Ovary (tissue), 7 donors: ENCODE measurements at regions not wholly inside any gene's neighbourhood (a gene's known extent, or its start where the extent isn't known, plus 50 kb on each side); places are given as distances from the start of the nearest gene placed in this dataset.

Source experiments
- DNase-seq, 5 donors: peaks; one replicate each; pipeline ENCODE4 v3.0.0-alpha.2; 2019 to 2020
- H3K27ac ChIP-seq, 2 donors: fragments of 200-600 bp; one replicate each; pipeline versions ENCODE4 v1.5.1 to v1.8.0; 2019 to 2022
- H3K27me3 ChIP-seq: fragments of 200-600 bp; one replicate; pipeline ENCODE4 v1.8.0; 2022
- H3K36me3 ChIP-seq: fragments of 200-600 bp; sonication (generic); one replicate; pipeline ENCODE4 v1.5.1; 2019
- H3K4me1 ChIP-seq: one replicate; pipeline ENCODE4 v1.8.1; 2013; ENCODE audit warnings: mild to moderate bottlenecking, moderate library complexity; ENCODE audit not compliant: insufficient read depth
- H3K4me3 ChIP-seq: fragments of 200-600 bp; sonication (generic); one replicate; pipeline ENCODE4 v1.5.1; 2017
- H3K9me3 ChIP-seq, 2 donors: fragments of 200-600 bp in 1 of 2; sonication (generic) in 1 of 2; one replicate each; pipeline versions ENCODE4 v1.5.1 to v1.8.1; 2013 to 2019; ENCODE audit warnings: mild to moderate bottlenecking in 1 of 2, moderate library complexity in 1 of 2
- CTCF ChIP-seq, 3 donors: fragments of 450-650 bp in 2 of 3; fragments of 200-600 bp in 1 of 3; IDR thresholded peaks; one replicate each; pipeline versions ENCODE4 v1.5.1 to v1.8.0; 2016 to 2022; ENCODE audit warnings: antibody characterized with exemption in 3 of 3, mild to moderate bottlenecking in 1 of 3
- EP300 ChIP-seq: sonication (generic); formaldehyde crosslinking; IDR thresholded peaks from one replicate; pipeline ENCODE4 v1.6.1; 2017; ENCODE audit warnings: antibody characterized with exemption
- POLR2A ChIP-seq: fragments of 450-650 bp; IDR thresholded peaks from one replicate; pipeline ENCODE4 v1.6.1; 2017; ENCODE audit warnings: antibody characterized with exemption, mild to moderate bottlenecking, moderate library complexity
- WGBS, 3 donors: extraction: QIAGEN DNeasy Blood & Tissue Kit in 1 of 3; methylation state at CpG; one replicate each; pipeline versions ENCODE4 v1.1.5 to v1.1.7; 2013 to 2017; 5-methylcytosine and 5-hydroxymethylcytosine counted together
- intact Hi-C, 4 donors: fragments of 100-400 bp; cut with DNase I; formaldehyde crosslinking; loops; one replicate each; pipeline versions ENCODE4 v1.11.0 to v1.15.1; 2022 to 2023
- donor health status: DM: no; HTN: no; CAD: no; lungs with moderate emphysema.
- donor health status: DM: no; HTN: no; CAD: no.
- donor health status: Bipolar disorder and iron deficiency.
- donor health status: DM: no; HTN: no; CAD: no.
- donor health status: DM: yes; HTN: yes; CAD: no.

- no peak overlapping the region for H3K4me3 ChIP-seq
- DNase-seq = no peak
- H3K27ac ChIP-seq = no peak overlapping the region
- H3K4me1 ChIP-seq = no peaks in the 10 kb centered on the region
- H3K36me3 ChIP-seq = no peaks in the 10 kb centered on the region
- intact Hi-C loops = no loop called here
- H3K27me3 ChIP-seq = no peaks in the 10 kb centered on the region
- no peaks in the 10 kb centered on the region for H3K9me3 ChIP-seq
- TF ChIP-seq CTCF (IDR thresholded peaks at IDR 0.05) (no peak), EP300 (no peak), POLR2A (no peak)
- 70 to 77% (median 74%) methylated on average over 2 of the region's 2 CpGs for WGBS, 3 donors
These were observed 249.7 kb upstream of the DAB2 start for GRCh38 chr5:39674209-39675082.

- Histone ChIP-seq H3K36me3 (no peaks in the 10 kb centered on the region), H3K27me3 (no peaks in the 10 kb centered on the region), H3K9me3 (no peaks in the 10 kb centered on the region), H3K4me1 (no peaks in the 10 kb centered on the region), H3K4me3 (no peak overlapping the region), H3K27ac (no peak overlapping the region)
- intact Hi-C loops = no loop called here
- 12 to 30% (median 16%) methylated on average over 1 of the region's 1 CpG for WGBS, 3 donors
- DNase-seq = no peak
- TF ChIP-seq POLR2A (no peak), EP300 (no peak), CTCF (IDR thresholded peaks at IDR 0.05) (no peak)
These were observed 246.8 kb upstream of the DAB2 start for GRCh38 chr5:39671561-39671961.

GRCh38 chr5:39670955-39671354 lies 246.2 kb upstream of the DAB2 start:
- no peaks in the 10 kb centered on the region for H3K27me3 ChIP-seq
- no peaks in the 10 kb centered on the region for H3K36me3 ChIP-seq
- TF ChIP-seq POLR2A = no peak
- TF ChIP-seq CTCF (IDR thresholded peaks at IDR 0.05) = no peak
- TF ChIP-seq EP300 = no peak
- no peaks in the 10 kb centered on the region for H3K4me1 ChIP-seq
- no peaks in the 10 kb centered on the region for H3K9me3 ChIP-seq
- DNase-seq = no peak
- no peak overlapping the region for H3K4me3 ChIP-seq
- intact Hi-C loops = no loop called here
- H3K27ac ChIP-seq = no peak overlapping the region

GRCh38 chr5:39670391-39670790 lies 245.6 kb upstream of the DAB2 start:
- DNase-seq = no peak
- no peaks in the 10 kb centered on the region for H3K36me3 ChIP-seq
- intact Hi-C loops = no loop called here
- no peak overlapping the region for H3K4me3 ChIP-seq
- WGBS, 3 donors = 89 to 93% (median 89%) methylated on average over 6 of the region's 6 CpGs
- no peak overlapping the region for H3K27ac ChIP-seq
- no peak for TF ChIP-seq EP300
- no peaks in the 10 kb centered on the region for H3K4me1 ChIP-seq
- H3K27me3 ChIP-seq = no peaks in the 10 kb centered on the region
- no peaks in the 10 kb centered on the region for H3K9me3 ChIP-seq

GRCh38 chr5:39668980-39669379 lies 244.2 kb upstream of the DAB2 start:
- 86 to 92% (median 87%) methylated on average over 3 of the region's 3 CpGs for WGBS, 3 donors
- Histone ChIP-seq H3K27ac (no peak overlapping the region), H3K4me1 (no peaks in the 10 kb centered on the region), H3K9me3 (no peaks in the 10 kb centered on the region), H3K36me3 (no peaks in the 10 kb centered on the region), H3K27me3 (no peaks in the 10 kb centered on the region), H3K4me3 (no peak overlapping the region)
- TF ChIP-seq EP300 (no peak), CTCF (IDR thresholded peaks at IDR 0.05) (no peak), POLR2A (no peak)
- no peak for DNase-seq
- intact Hi-C loops = no loop called here
